ENCODE measurements at regions not wholly inside any gene's neighbourhood (a gene's known extent, or its start where the extent isn't known, plus 50 kb on each side); places are given as distances from the start of the nearest gene placed in this dataset.

DNA sequence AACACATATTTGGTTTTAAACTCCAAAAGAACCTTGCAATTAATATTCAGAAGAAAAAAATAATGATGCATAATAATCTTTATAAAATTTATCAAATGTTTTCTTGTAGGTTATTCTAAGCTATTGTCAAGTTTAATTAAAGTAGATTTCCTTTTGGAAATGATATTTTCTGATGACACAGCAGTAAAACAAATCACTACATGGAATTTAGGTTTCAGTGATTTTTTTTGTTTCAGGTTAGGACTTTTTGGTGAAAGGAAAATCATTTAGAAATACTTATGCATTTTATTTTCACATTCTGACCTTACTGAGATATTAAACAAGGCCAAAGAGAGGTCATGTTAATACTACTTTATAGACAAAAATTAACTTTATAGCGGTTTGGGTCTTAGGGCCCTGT, 1067.2 kb downstream of the TMTC2 start:
- POLR2A ChIA-PET (ENCODE audit: unreplicated experiment): no interaction called here
- Histone ChIP-seq H2BK120ac (ENCODE audit: low read depth, low read length) (no peak overlapping the region), H3K4me3 (ENCODE audit: insufficient read depth, low read depth, low read length) (no peak overlapping the region), H2AK5ac (ENCODE audit: low read depth, low read length) (no peak overlapping the region), H2BK5ac (ENCODE audit: low read depth, low read length, poor library complexity, severe bottlenecking) (no peak overlapping the region), H2AFZ (replicated peaks; ENCODE audit: low read length, poor library complexity) (no peak overlapping the region), H3K56ac (ENCODE audit: extremely low read depth, insufficient read depth, low read length) (no peak overlapping the region), H2BK15ac (ENCODE audit: low read depth, low read length) (no peak overlapping the region), H2AK9ac (replicated peaks; ENCODE audit: low read depth, low read length, poor library complexity) (no peak overlapping the region), H3K9me3 (ENCODE audit: control insufficient read depth, insufficient read depth, low read length) (no peaks in the 10 kb centered on the region; the same call in 1 of the 2 replicates), H4K91ac (ENCODE audit: insufficient read depth, low read depth, low read length) (no peak overlapping the region), H3K4me1 (ENCODE audit: control insufficient read depth, insufficient read depth, low read length) (no peaks in the 10 kb centered on the region), H3K23ac (ENCODE audit: low read depth, low read length) (no peak overlapping the region), H2BK20ac (ENCODE audit: low read depth, low read length) (no peak overlapping the region), H3K4me2 (ENCODE audit: low read depth, low read length) (no peak overlapping the region), H3K4ac (ENCODE audit: low read depth, low read length) (no peak overlapping the region), H3K14ac (replicated peaks; ENCODE audit: low read depth, low read length) (no peak overlapping the region), H4K8ac (ENCODE audit: low read depth in 2 of 2, low read length in 2 of 2) (no peak overlapping the region), H3K9me1 (ENCODE audit: insufficient read depth, low read length) (no peaks in the 10 kb centered on the region), H3K18ac (ENCODE audit: low read depth, low read length) (no peak overlapping the region), H4K5ac (ENCODE audit: low read depth, low read length) (no peak overlapping the region), H3K36me3 (ENCODE audit: control insufficient read depth, insufficient read depth, low read length) (no peaks in the 10 kb centered on the region), H3K27me3 (ENCODE audit: control insufficient read depth, insufficient read depth, low read length) (no peaks in the 10 kb centered on the region), H3K79me1 (ENCODE audit: low read depth in 1 of 2, low read length in 2 of 2) (no peaks in the 10 kb centered on the region), H4K20me1 (ENCODE audit: insufficient read depth, low read length) (no peaks in the 10 kb centered on the region), H3K9ac (ENCODE audit: low read depth, low read length) (no peak overlapping the region), H3K27ac (ENCODE audit: insufficient read depth, low read length) (no peak overlapping the region)
- peak; percentile 85 for TF ChIP-seq MAFK (IDR thresholded peaks at IDR 0.05; ENCODE audit: low read depth, low read length)
- TF ChIP-seq MXI1 (IDR thresholded peaks at IDR 0.05; ENCODE audit: borderline replicate concordance, low read depth, low read length): no peak
- in situ Hi-C loops (cut with MboI; ENCODE audit: low sequenced_read_pairs): no loop called here
- CTCF ChIA-PET: no interaction called here
- BruUV-seq (replicated peaks): no TSS peak
- ATAC-seq (ENCODE audit: low read depth) (no peak), DNase-seq (no peak)
- intact Hi-C loops (cut with micrococcal nuclease): no loop called here
- WGBS, 2 experiments (ENCODE audit: extremely low coverage in 2 of 2, insufficient read length in 1 of 2): no CpG with 5 or more reads among the region's 1 CpG
- dilution Hi-C loops (cut with HindIII; ENCODE audit: low sequenced_read_pairs, unreplicated experiment): no loop called here

Data from IMR-90 (cell line).